Nephron progenitor cell (in vitro differentiated cells): ENCODE measurements at regions not wholly inside any gene's neighbourhood (a gene's known extent, or its start where the extent isn't known, plus 50 kb on each side); places are given as distances from the start of the nearest gene placed in this dataset.
"Not testable (repeated sequence)": the region's sequence is repeated elsewhere in the genome, so short reads cannot be mapped to it uniquely, and the experiment has no call there.

Experiments
- DNase-seq: peaks from one replicate; pipeline ENCODE4 v3.0.0; 2021
- H3K27ac Mint-ChIP-seq: 2 replicates; pipeline ENCODE4 v1.8.0; 2021; ENCODE audit warnings: mild to moderate bottlenecking, moderate library complexity, mixed read lengths
- H3K27me3 Mint-ChIP-seq: 2 replicates; pipeline ENCODE4 v1.8.0; 2021; ENCODE audit warnings: mild to moderate bottlenecking, low read depth, mixed read lengths; ENCODE audit not compliant: poor library complexity
- H3K36me3 Mint-ChIP-seq: 2 replicates; pipeline ENCODE4 v1.8.0; 2021; ENCODE audit warnings: low read depth, mixed read lengths
- H3K4me1 Mint-ChIP-seq: 2 replicates; pipeline ENCODE4 v1.8.0; 2021; ENCODE audit warnings: mixed read lengths
- H3K4me3 Mint-ChIP-seq: 2 replicates; pipeline ENCODE4 v1.8.0; 2021; ENCODE audit warnings: mild to moderate bottlenecking, moderate library complexity, mixed read lengths
- H3K9me3 Mint-ChIP-seq: 2 replicates; pipeline ENCODE4 v1.8.0; 2021; ENCODE audit warnings: mild to moderate bottlenecking, moderate library complexity, mixed read lengths
- TF ChIP-seq, protein P1 (sequence below): fragments of 200-600 bp; sonication (generic); IDR thresholded peaks from 2 replicates; pipeline ENCODE4 v1.5.0; 2021; ENCODE audit warnings: antibody characterized with exemption

DNA sequence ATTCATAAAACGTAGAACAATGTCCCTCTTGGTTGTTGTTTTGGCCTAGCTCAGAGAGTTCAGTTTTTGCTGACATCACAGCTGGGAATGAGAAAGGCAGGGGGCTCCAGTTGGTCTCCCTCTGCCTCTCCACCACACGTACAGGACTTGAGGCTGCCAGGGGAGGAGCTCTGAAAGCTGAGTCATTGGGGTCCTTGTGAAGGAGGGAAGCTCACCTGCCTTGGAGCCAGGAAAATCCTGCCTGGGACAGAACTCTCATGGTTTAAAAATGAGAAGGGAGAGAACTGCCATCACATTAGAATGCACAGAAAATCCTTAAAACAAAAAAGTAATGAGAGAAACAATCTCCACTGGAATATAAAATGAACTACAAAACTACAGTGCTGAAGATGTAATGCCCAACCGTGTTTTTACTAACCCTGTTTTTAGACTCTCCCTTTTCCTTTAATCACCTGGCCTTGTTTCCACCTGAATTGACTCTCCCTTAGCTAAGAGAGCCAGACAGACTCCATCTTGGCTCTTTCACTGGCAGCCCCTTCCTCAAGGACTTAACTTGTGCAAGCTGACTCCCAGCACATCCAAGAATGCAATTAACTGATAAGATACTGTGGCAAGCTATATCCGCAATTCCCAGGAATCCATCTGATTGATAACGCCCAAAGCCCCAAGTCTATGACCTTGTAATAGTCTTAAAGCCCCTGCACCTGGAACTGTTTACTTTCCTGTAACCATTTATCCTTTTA lies 58.6 kb upstream of the TARP start:
- peak overlapping the region; percentile 71 for H3K27ac Mint-ChIP-seq
- H3K27me3 Mint-ChIP-seq = not testable (repeated sequence)

DNA sequence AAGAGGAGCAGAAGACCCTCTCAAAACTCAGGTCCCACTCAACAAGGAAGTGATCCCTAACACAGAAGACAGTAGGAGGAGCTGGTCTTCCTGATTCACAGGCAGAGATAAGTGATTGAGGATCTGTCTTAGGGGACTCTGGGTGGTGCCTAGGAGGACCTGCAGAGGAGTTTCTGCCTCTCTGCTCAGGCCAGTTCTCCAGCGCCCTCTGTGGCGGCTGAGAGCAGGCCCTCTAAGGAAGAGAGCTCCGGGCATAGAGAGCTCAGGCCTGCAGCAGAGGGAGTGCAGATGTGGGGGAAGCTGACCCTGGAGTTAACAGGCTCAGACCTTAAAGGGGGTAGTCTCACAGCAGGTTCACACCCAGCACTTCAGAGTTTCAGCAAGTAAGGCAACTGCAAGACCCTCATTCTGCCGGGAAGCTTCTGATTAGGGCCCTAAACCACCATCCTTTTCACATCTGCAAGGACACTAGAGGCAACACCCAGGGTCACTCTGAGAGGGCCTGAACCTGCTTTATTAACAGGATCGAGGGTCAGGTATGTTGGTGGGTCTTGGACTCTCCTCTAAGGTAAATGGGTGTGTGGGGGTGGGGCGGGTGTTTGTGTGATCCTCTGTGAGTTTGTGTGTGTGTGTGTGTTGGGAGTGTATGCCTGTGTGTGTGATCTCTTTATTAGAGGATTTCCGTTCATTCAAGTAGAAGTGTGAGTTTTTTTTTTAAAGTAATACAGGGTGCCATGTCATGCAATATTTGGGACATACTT lies 57.6 kb upstream of the TARP start:
- no peaks in the 10 kb centered on the region for H3K9me3 Mint-ChIP-seq
- TF ChIP-seq, protein P1, sequence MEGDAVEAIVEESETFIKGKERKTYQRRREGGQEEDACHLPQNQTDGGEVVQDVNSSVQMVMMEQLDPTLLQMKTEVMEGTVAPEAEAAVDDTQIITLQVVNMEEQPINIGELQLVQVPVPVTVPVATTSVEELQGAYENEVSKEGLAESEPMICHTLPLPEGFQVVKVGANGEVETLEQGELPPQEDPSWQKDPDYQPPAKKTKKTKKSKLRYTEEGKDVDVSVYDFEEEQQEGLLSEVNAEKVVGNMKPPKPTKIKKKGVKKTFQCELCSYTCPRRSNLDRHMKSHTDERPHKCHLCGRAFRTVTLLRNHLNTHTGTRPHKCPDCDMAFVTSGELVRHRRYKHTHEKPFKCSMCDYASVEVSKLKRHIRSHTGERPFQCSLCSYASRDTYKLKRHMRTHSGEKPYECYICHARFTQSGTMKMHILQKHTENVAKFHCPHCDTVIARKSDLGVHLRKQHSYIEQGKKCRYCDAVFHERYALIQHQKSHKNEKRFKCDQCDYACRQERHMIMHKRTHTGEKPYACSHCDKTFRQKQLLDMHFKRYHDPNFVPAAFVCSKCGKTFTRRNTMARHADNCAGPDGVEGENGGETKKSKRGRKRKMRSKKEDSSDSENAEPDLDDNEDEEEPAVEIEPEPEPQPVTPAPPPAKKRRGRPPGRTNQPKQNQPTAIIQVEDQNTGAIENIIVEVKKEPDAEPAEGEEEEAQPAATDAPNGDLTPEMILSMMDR = no peak
- H3K36me3 Mint-ChIP-seq = no peaks in the 10 kb centered on the region
- H3K27ac Mint-ChIP-seq = peak overlapping the region; percentile 22
- H3K4me1 Mint-ChIP-seq = peaks cover 37% of the 10 kb centered on the region
- peak; percentile 32 for DNase-seq
- peak overlapping the region; percentile 9 for H3K4me3 Mint-ChIP-seq
- H3K27me3 Mint-ChIP-seq = peaks cover 5% of the 10 kb centered on the region

More for the DNA sequence above, 58.6 kb upstream of the TARP start:
- not testable (repeated sequence) for H3K36me3 Mint-ChIP-seq, H3K9me3 Mint-ChIP-seq, H3K4me3 Mint-ChIP-seq, DNase-seq
- H3K4me1 Mint-ChIP-seq = peaks cover 44% of the 10 kb centered on the region

DNA sequence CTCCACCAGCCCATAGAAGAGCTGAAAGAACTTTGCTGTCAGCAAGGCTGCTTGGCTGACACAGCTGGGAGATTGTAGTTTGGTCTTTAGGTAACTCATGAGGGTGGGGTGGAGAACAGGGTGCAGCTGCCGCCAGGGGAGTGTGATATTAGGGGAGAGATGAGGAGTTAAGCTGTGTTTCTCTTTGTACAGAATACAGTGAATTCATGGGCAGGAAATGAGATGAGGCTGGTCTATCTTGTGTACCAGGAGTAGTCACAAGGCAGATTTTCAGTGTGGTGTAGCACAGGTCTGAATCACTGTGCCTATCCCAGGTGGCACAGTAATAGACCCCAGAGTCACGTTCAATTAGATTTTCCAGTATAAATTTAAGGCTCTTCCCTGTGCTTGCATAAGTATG lies 56.6 kb upstream of the TARP start:
- Mint-ChIP-seq H3K4me3 (no peak overlapping the region), H3K9me3 (no peaks in the 10 kb centered on the region), H3K27ac (no peak overlapping the region), H3K36me3 (no peaks in the 10 kb centered on the region), H3K27me3 (peaks cover 5% of the 10 kb centered on the region), H3K4me1 (peaks cover 29% of the 10 kb centered on the region)
- DNase-seq = no peak
- TF ChIP-seq, protein P1 = no peak

GRCh38 chr7:38329340-38329739 lies 55.9 kb upstream of the TARP start:
- peaks cover 23% of the 10 kb centered on the region for H3K4me1 Mint-ChIP-seq
- H3K4me3 Mint-ChIP-seq = no peak overlapping the region
- no peaks in the 10 kb centered on the region for H3K9me3 Mint-ChIP-seq
- H3K27me3 Mint-ChIP-seq = peaks cover 5% of the 10 kb centered on the region
- H3K27ac Mint-ChIP-seq = no peak overlapping the region
- DNase-seq = no peak
- H3K36me3 Mint-ChIP-seq = no peaks in the 10 kb centered on the region
- TF ChIP-seq, protein P1 = no peak

DNA sequence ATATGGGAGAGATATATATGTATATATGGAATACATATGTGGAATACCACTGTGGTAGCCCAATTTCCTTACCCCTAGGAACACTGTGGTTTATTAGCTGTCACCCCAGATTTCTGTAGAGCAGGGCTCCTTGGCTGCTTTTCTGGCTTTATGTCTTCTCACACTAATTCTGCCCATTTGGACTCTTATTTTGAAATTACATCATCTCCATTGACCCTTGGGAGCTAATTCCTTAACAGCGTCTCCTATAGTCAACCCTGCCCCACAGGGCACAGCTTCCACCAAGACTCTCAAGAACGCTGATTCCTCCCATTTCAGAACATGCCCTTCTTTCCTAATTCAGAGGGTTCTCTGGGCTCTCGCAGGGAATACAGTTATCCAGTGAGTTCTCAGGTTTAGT lies 55.4 kb upstream of the TARP start:
- TF ChIP-seq, protein P1 = no peak
- no peak for DNase-seq
- Mint-ChIP-seq H3K4me1 (peaks cover 23% of the 10 kb centered on the region), H3K27me3 (peaks cover 5% of the 10 kb centered on the region), H3K9me3 (no peaks in the 10 kb centered on the region), H3K4me3 (no peak overlapping the region), H3K36me3 (no peaks in the 10 kb centered on the region), H3K27ac (no peak overlapping the region)

GRCh38 chr7:38327637-38328036 lies 54.2 kb upstream of the TARP start:
- Mint-ChIP-seq H3K27me3 (peaks cover 5% of the 10 kb centered on the region), H3K27ac (no peak overlapping the region), H3K36me3 (no peaks in the 10 kb centered on the region), H3K4me1 (peaks cover 22% of the 10 kb centered on the region), H3K4me3 (no peak overlapping the region), H3K9me3 (no peaks in the 10 kb centered on the region)
- TF ChIP-seq, protein P1 = no peak
- no peak for DNase-seq
